Glutamatergic neuron (in vitro differentiated cells): ENCODE measurements at regions not wholly inside any gene's neighbourhood (a gene's known extent, or its start where the extent isn't known, plus 50 kb on each side); places are given as distances from the start of the nearest gene placed in this dataset.

Experiments
- DNase-seq: peaks from one replicate; pipeline ENCODE4 v3.0.0; 2022
- H3K27ac Mint-ChIP-seq: one replicate; pipeline ENCODE4 v1.8.0; 2020; ENCODE audit warnings: mild to moderate bottlenecking, mixed read lengths, inconsistent platforms; ENCODE audit not compliant: unreplicated experiment
- H3K27me3 Mint-ChIP-seq: one replicate; pipeline ENCODE4 v1.8.0; 2020; ENCODE audit warnings: mild to moderate bottlenecking, moderate library complexity, mixed read lengths, inconsistent platforms; ENCODE audit not compliant: unreplicated experiment
- H3K36me3 Mint-ChIP-seq: one replicate; pipeline ENCODE4 v1.8.0; 2020; ENCODE audit warnings: mild to moderate bottlenecking, mixed read lengths, inconsistent platforms; ENCODE audit not compliant: unreplicated experiment
- H3K4me1 Mint-ChIP-seq: one replicate; pipeline ENCODE4 v1.8.0; 2020; ENCODE audit warnings: mild to moderate bottlenecking, low read depth, mixed read lengths, inconsistent platforms; ENCODE audit not compliant: unreplicated experiment
- H3K4me3 Mint-ChIP-seq: one replicate; pipeline ENCODE4 v1.8.0; 2020; ENCODE audit warnings: mild to moderate bottlenecking, mixed read lengths, inconsistent platforms; ENCODE audit not compliant: unreplicated experiment
- H3K9me3 Mint-ChIP-seq: one replicate; pipeline ENCODE4 v1.8.0; 2020; ENCODE audit warnings: mild to moderate bottlenecking, moderate library complexity, mixed read lengths, inconsistent platforms; ENCODE audit not compliant: unreplicated experiment
- TF ChIP-seq, protein P1 (sequence below): fragments of 200-600 bp; sonication (generic); IDR thresholded peaks from one replicate; pipeline ENCODE4 v1.5.0; 2021; ENCODE audit not compliant: partially characterized antibody, unreplicated experiment

DNA sequence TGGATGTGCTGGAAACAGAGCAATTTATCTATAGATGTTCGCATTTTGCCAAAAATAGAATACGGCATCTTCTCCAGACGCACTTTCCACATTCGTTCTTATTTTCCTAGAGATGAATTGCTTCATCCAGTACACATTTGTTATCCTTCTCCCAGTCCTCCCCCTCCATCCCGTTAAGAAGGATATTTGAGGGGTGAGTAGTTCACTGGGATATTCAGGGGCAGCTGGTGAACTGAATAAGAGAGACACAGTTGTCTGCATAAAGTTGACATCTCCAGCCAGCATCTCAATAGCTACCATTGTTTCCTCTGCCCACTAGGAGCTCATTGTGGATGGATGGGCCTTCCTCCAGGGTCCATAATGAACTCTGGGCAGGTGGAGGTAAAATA, 456.8 kb upstream of the NRP1 start:
- Mint-ChIP-seq H3K9me3 (peaks cover 4% of the 10 kb centered on the region), H3K36me3 (no peaks in the 10 kb centered on the region), H3K4me1 (peaks cover 8% of the 10 kb centered on the region), H3K4me3 (no peak overlapping the region), H3K27ac (no peak overlapping the region), H3K27me3 (no peaks in the 10 kb centered on the region)
- TF ChIP-seq, protein P1, sequence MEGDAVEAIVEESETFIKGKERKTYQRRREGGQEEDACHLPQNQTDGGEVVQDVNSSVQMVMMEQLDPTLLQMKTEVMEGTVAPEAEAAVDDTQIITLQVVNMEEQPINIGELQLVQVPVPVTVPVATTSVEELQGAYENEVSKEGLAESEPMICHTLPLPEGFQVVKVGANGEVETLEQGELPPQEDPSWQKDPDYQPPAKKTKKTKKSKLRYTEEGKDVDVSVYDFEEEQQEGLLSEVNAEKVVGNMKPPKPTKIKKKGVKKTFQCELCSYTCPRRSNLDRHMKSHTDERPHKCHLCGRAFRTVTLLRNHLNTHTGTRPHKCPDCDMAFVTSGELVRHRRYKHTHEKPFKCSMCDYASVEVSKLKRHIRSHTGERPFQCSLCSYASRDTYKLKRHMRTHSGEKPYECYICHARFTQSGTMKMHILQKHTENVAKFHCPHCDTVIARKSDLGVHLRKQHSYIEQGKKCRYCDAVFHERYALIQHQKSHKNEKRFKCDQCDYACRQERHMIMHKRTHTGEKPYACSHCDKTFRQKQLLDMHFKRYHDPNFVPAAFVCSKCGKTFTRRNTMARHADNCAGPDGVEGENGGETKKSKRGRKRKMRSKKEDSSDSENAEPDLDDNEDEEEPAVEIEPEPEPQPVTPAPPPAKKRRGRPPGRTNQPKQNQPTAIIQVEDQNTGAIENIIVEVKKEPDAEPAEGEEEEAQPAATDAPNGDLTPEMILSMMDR: no peak
- no peak for DNase-seq

DNA sequence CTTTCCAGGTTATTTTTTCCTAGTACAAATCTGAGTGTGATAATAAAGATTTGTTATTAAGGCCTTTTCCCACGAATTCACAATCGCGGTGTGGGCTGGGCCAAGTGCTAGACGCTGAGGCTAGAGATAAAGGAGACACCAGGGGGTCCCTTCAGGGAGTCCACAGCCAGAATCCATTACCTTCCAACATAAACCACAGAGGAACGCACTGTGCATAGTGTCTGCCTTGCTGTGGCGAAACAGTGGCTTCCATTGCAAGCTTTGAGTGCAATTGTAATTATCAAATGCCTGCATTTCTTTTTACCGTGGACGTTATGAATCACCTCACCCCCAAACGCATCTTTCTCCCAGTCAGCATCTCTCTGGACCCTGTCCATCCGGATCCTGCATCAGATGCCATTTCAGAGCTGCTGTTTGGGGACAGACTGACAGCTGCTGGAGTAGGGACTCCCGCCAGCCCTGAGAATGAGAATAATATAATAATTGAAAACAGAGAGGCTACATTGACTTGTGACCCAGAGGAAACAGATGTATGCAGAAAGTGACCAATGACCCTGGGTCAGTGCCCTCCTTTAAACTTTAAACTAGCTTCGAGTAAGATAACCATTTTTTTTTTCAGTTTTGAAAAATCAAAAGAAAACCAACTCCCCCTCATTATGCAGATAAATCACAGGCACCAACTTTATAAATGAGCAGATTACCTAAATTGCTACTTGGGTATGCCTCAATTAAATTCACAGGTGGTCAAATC, 456.2 kb upstream of the NRP1 start:
- TF ChIP-seq, protein P1: no peak
- Mint-ChIP-seq H3K9me3 (peaks cover 4% of the 10 kb centered on the region), H3K4me1 (peaks cover 8% of the 10 kb centered on the region), H3K4me3 (no peak overlapping the region), H3K27me3 (no peaks in the 10 kb centered on the region), H3K36me3 (no peaks in the 10 kb centered on the region), H3K27ac (peak overlapping the region; percentile 8)
- DNase-seq: no peak

DNA sequence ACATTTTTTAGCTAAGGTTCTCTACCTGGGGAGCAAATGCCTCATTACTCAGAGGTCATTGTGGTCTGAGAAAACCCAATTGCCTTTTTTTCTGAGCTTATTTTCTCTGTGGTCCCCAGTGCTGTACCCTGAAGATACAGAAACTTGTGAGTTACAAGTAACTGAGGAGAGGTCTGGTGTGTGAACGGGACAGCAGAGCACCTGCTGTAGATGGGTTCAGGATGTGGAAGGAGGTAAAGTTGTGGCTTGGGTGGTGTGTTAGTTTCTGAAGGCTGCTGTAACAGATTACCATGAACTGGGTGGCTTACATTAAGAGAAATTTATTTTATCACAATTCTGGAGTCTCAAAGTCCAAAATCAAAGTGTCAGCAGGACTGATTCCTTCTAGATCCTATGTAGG, 449.1 kb upstream of the NRP1 start:
- TF ChIP-seq, protein P1: no peak
- Mint-ChIP-seq H3K36me3 (peaks cover 7% of the 10 kb centered on the region), H3K4me3 (no peak overlapping the region), H3K9me3 (peaks cover 2% of the 10 kb centered on the region), H3K27ac (no peak overlapping the region), H3K27me3 (no peaks in the 10 kb centered on the region), H3K4me1 (no peaks in the 10 kb centered on the region)
- no peak for DNase-seq

DNA sequence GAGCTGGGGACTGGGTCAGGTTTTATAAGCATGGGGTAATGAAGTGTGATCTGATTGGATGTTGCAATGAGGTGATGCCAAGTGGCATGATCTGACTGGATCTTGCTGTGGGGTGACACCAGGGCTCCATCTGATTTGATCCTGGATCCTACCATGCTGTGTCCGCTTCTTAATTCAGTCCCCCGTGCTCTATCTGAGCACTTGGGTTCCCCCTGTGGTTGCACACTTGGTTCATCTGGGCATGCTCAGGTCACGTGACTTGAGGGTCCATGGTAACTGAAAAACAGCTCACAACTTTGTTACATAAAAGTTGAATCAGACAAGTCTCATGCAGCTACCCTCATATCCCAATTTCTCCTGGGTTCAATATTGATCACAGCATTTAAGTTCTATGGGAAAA, 448.6 kb upstream of the NRP1 start:
- TF ChIP-seq, protein P1: no peak
- H3K36me3 Mint-ChIP-seq: peaks cover 7% of the 10 kb centered on the region
- H3K27me3 Mint-ChIP-seq: no peaks in the 10 kb centered on the region
- no peaks in the 10 kb centered on the region for H3K4me1 Mint-ChIP-seq
- no peak overlapping the region for H3K27ac Mint-ChIP-seq
- peaks cover 2% of the 10 kb centered on the region for H3K9me3 Mint-ChIP-seq
- H3K4me3 Mint-ChIP-seq: no peak overlapping the region
- no peak for DNase-seq

DNA sequence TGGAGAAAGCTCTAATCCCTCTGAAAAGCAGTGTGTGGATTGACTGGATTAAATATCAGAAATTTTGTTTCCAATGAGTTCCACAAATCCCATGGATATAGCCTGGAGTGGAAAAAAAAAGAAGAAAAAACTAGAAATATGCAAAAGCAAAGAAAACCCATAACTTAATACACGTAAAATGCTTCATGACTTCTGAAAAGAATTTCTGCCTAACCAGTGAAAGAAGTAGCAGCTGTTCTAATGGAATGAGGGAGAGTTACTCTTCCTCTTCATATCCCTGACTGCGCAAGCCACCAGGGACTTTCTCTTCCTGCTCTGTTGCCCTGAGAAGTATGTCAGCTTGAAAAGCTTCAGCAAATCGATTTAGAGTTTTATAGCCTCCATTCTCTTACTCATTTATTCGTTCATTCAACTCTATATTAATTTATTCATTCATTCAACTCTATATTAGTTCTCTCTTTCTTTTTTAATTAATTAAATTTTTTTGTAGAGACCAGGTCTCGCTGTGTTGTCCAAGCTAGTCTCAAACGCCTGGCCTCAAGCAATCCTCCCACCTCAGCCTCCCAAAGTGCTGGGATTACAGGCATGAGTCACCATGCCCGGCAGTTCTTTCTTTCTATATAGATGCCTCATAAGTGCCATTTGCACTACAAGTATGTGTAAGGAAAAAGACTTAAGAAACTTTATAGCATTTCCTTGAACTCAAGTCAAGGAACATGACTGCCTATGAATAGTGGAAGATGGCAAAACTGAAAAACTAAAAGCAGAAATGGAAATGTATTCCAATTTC, 447.3 kb upstream of the NRP1 start:
- Mint-ChIP-seq H3K36me3 (peaks cover 7% of the 10 kb centered on the region), H3K27ac (no peak overlapping the region), H3K4me1 (peaks cover 5% of the 10 kb centered on the region), H3K9me3 (peaks cover 2% of the 10 kb centered on the region), H3K4me3 (no peak overlapping the region), H3K27me3 (no peaks in the 10 kb centered on the region)
- no peak for DNase-seq
- TF ChIP-seq, protein P1: no peak
